ENCODE measurements at regions not wholly inside any gene's neighbourhood (a gene's known extent, or its start where the extent isn't known, plus 50 kb on each side); places are given as distances from the start of the nearest gene placed in this dataset.

DNA sequence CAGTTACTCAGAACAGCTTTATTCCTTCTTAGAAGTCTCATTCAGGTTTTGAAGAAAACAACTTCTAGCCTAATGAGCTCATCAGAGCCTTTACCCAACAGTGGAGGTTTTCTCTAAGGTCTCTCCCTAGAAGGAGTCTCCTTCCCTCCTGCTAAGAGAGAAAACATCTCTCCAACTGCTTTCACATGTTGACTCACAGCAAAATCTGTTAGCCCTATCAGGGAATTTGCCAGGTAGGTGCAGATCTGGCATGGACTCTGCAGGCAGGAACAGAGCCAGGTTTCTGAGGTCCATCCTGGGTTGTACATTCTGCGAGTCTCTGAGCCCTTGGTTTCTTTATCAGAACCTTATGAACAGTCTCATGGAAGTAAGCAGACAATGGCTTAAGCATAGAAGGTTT, 214.4 kb downstream of the HIPK3 start:
- TF ChIP-seq, protein P1, sequence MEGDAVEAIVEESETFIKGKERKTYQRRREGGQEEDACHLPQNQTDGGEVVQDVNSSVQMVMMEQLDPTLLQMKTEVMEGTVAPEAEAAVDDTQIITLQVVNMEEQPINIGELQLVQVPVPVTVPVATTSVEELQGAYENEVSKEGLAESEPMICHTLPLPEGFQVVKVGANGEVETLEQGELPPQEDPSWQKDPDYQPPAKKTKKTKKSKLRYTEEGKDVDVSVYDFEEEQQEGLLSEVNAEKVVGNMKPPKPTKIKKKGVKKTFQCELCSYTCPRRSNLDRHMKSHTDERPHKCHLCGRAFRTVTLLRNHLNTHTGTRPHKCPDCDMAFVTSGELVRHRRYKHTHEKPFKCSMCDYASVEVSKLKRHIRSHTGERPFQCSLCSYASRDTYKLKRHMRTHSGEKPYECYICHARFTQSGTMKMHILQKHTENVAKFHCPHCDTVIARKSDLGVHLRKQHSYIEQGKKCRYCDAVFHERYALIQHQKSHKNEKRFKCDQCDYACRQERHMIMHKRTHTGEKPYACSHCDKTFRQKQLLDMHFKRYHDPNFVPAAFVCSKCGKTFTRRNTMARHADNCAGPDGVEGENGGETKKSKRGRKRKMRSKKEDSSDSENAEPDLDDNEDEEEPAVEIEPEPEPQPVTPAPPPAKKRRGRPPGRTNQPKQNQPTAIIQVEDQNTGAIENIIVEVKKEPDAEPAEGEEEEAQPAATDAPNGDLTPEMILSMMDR (IDR thresholded peaks at IDR 0.05), result no peak
- no peak for TF ChIP-seq POLR2A (IDR thresholded peaks at IDR 0.05)

Measured in uterus (tissue), 2 donors.